IMR-90 (cell line): ENCODE measurements at regions not wholly inside any gene's neighbourhood (a gene's known extent, or its start where the extent isn't known, plus 50 kb on each side); places are given as distances from the start of the nearest gene placed in this dataset.

Experiments used
- ATAC-seq: fragments of 200-7000 bp; cut with Tn5 transposase; 2 replicates; pipeline ENCODE4 v1.9.1; 2020; ENCODE audit warnings: low read depth, mild to moderate bottlenecking, moderate library complexity
- BruUV-seq: library from RNA; stranded (reverse); fragments of 400-500 nt; replicated peaks from 2 replicates; lab custom pipeline; 2021; lab: Mats Ljungman, UMichigan
- CTCF ChIA-PET: fragments of 300-600 bp; formaldehyde crosslinking; extraction: SDS; loops from one replicate; lab custom pipeline; 2021; ENCODE audit warnings: antibody characterized with exemption; lab: Yijun Ruan, JAX
- POLR2A ChIA-PET: fragments of 300-600 bp; sonication (Branson Sonifier 250); formaldehyde crosslinking; loops from one replicate; lab custom pipeline; 2022; ENCODE audit warnings: antibody characterized with exemption; ENCODE audit not compliant: unreplicated experiment; lab: Charles Lee
- DNase-seq: peaks from one replicate; pipeline ENCODE4 v3.0.0; 2013
- H2AFZ ChIP-seq: replicated peaks from 2 replicates; pipeline ENCODE3; 2013; ENCODE audit warnings: low read length, mild to moderate bottlenecking; ENCODE audit not compliant: poor library complexity
- H2AK5ac ChIP-seq: 2 replicates; pipeline ENCODE4 v1.6.1; 2013; ENCODE audit warnings: low read depth, low read length, inconsistent platforms
- H2AK9ac ChIP-seq: replicated peaks from 2 replicates; pipeline ENCODE3; 2013; ENCODE audit warnings: mild to moderate bottlenecking, low read depth, low read length, moderate library complexity; ENCODE audit not compliant: poor library complexity
- H2BK120ac ChIP-seq: 2 replicates; pipeline ENCODE4 v1.6.1; 2013; ENCODE audit warnings: low read depth, low read length, inconsistent platforms
- H2BK15ac ChIP-seq: 3 replicates; pipeline ENCODE4 v1.6.1; 2013; ENCODE audit warnings: low read depth, low read length, inconsistent platforms
- H2BK20ac ChIP-seq: 2 replicates; pipeline ENCODE4 v1.6.1; 2013; ENCODE audit warnings: low read depth, mild to moderate bottlenecking, inconsistent platforms, low read length, moderate library complexity
- H2BK5ac ChIP-seq: 2 replicates; pipeline ENCODE4 v1.6.1; 2013; ENCODE audit warnings: mild to moderate bottlenecking, low read depth, low read length, inconsistent platforms; ENCODE audit not compliant: poor library complexity, severe bottlenecking
- H3K14ac ChIP-seq: replicated peaks from 2 replicates; pipeline ENCODE4 v1.6.1; 2013; ENCODE audit warnings: low read depth, low read length, inconsistent platforms
- H3K18ac ChIP-seq: 2 replicates; pipeline ENCODE4 v1.6.1; 2013; ENCODE audit warnings: low read depth, low read length, control low read depth
- H3K23ac ChIP-seq: 2 replicates; pipeline ENCODE4 v1.6.1; 2013; ENCODE audit warnings: low read depth, low read length, inconsistent platforms
- H3K27ac ChIP-seq: 2 replicates; pipeline ENCODE4 v1.5.1; 2013; ENCODE audit warnings: mild to moderate bottlenecking, control low read depth, low read length; ENCODE audit not compliant: insufficient read depth
- H3K27me3 ChIP-seq: 2 replicates; pipeline ENCODE4 v1.6.1; 2013; ENCODE audit warnings: low read length; ENCODE audit not compliant: control insufficient read depth, insufficient read depth
- H3K36me3 ChIP-seq: 2 replicates; pipeline ENCODE4 v1.6.1; 2013; ENCODE audit warnings: low read length, mixed read lengths; ENCODE audit not compliant: control insufficient read depth, insufficient read depth
- H3K4ac ChIP-seq: 2 replicates; pipeline ENCODE4 v1.6.1; 2013; ENCODE audit warnings: low read depth, low read length, inconsistent platforms
- H3K4me1 ChIP-seq: 2 replicates; pipeline ENCODE4 v1.6.1; 2013; ENCODE audit warnings: low read length, mixed read lengths; ENCODE audit not compliant: control insufficient read depth, insufficient read depth
- H3K4me2 ChIP-seq: 2 replicates; pipeline ENCODE4 v1.6.1; 2013; ENCODE audit warnings: low read depth, mild to moderate bottlenecking, control low read depth, low read length, moderate library complexity
- H3K4me3 ChIP-seq: 2 replicates; pipeline ENCODE4 v1.5.1; 2013; ENCODE audit warnings: low read depth, mild to moderate bottlenecking, control low read depth, low read length, moderate library complexity; ENCODE audit not compliant: insufficient read depth
- H3K56ac ChIP-seq: 2 replicates; pipeline ENCODE4 v1.6.1; 2013; ENCODE audit warnings: low read length, inconsistent platforms; ENCODE audit not compliant: insufficient read depth; ENCODE audit errors: extremely low read depth
- H3K79me1 ChIP-seq, 2 experiments: 2 replicates each; pipeline ENCODE4 v1.6.1; 2013; ENCODE audit warnings: low read length in 2 of 2, inconsistent platforms in 1 of 2, low read depth in 1 of 2
- H3K9ac ChIP-seq: 2 replicates; pipeline ENCODE4 v1.6.1; 2013; ENCODE audit warnings: low read depth, low read length, control low read depth
- H3K9me1 ChIP-seq: 2 replicates; pipeline ENCODE4 v1.6.1; 2013; ENCODE audit warnings: low read length, inconsistent platforms; ENCODE audit not compliant: insufficient read depth
- H3K9me3 ChIP-seq: 2 replicates; pipeline ENCODE4 v1.6.1; 2013; ENCODE audit warnings: low read length; ENCODE audit not compliant: control insufficient read depth, insufficient read depth
- H4K20me1 ChIP-seq: 2 replicates; pipeline ENCODE4 v1.6.1; 2013; ENCODE audit warnings: low read length, inconsistent platforms; ENCODE audit not compliant: insufficient read depth
- H4K5ac ChIP-seq: 2 replicates; pipeline ENCODE4 v1.6.1; 2013; ENCODE audit warnings: mild to moderate bottlenecking, low read depth, low read length, control low read depth
- H4K8ac ChIP-seq, 2 experiments: 2 replicates each; pipeline ENCODE4 v1.6.1; 2013; ENCODE audit warnings: low read depth in 2 of 2, low read length in 2 of 2, control low read depth in 1 of 2, inconsistent platforms in 1 of 2
- H4K91ac ChIP-seq: 2 replicates; pipeline ENCODE4 v1.6.1; 2013; ENCODE audit warnings: low read depth, low read length, inconsistent platforms; ENCODE audit not compliant: insufficient read depth
- BHLHE40 ChIP-seq: fragments of 150-350 bp; IDR thresholded peaks from 2 replicates; pipeline ENCODE4 v1.6.1; 2016; ENCODE audit warnings: mild to moderate bottlenecking, low read depth, low read length
- CEBPB ChIP-seq: IDR thresholded peaks from 2 replicates; pipeline ENCODE4 v1.6.1; 2012; ENCODE audit warnings: low read depth, low read length, improper control_type of control experiment
- CHD1 ChIP-seq: IDR thresholded peaks from 2 replicates; pipeline ENCODE4 v1.6.1; 2012; ENCODE audit warnings: low read depth, low read length, improper control_type of control experiment
- CTCF ChIP-seq: conservative IDR thresholded peaks from 2 replicates; pipeline ENCODE4 v1.5.1; 2012; ENCODE audit warnings: mild to moderate bottlenecking, low read depth, low read length, improper control_type of control experiment
- ELK1 ChIP-seq: fragments of 150-350 bp; IDR thresholded peaks from 2 replicates; pipeline ENCODE4 v1.6.1; 2016; ENCODE audit warnings: low read depth, mild to moderate bottlenecking, low read length, moderate library complexity, borderline replicate concordance
- FOS ChIP-seq: fragments of 150-350 bp; IDR thresholded peaks from 2 replicates; pipeline ENCODE4 v1.6.1; 2016; ENCODE audit warnings: low read depth, low read length
- MAFK ChIP-seq: IDR thresholded peaks from 2 replicates; pipeline ENCODE4 v1.6.1; 2012; ENCODE audit warnings: low read depth, low read length, improper control_type of control experiment
- MAZ ChIP-seq: IDR thresholded peaks from 2 replicates; pipeline ENCODE4 v1.6.1; 2012; ENCODE audit warnings: low read depth, mild to moderate bottlenecking, low read length, improper control_type of control experiment, moderate library complexity, borderline replicate concordance
- MXI1 ChIP-seq: IDR thresholded peaks from 2 replicates; pipeline ENCODE4 v1.6.1; 2012; ENCODE audit warnings: low read depth, mild to moderate bottlenecking, low read length, moderate library complexity, borderline replicate concordance
- NFE2L2 ChIP-seq: fragments of 150-350 bp; IDR thresholded peaks from 2 replicates; pipeline ENCODE4 v1.6.1; 2016; ENCODE audit warnings: low read depth, mild to moderate bottlenecking, low read length
- RAD21 ChIP-seq: IDR thresholded peaks from 2 replicates; pipeline ENCODE4 v1.6.1; 2012; ENCODE audit warnings: low read length, improper control_type of control experiment
- RCOR1 ChIP-seq: IDR thresholded peaks from 2 replicates; pipeline ENCODE4 v1.6.1; 2012; ENCODE audit warnings: mild to moderate bottlenecking, low read length, improper control_type of control experiment; ENCODE audit not compliant: insufficient replicate concordance
- RFX5 ChIP-seq: IDR thresholded peaks from 2 replicates; pipeline ENCODE4 v1.8.0; 2012; ENCODE audit warnings: low read depth, mild to moderate bottlenecking, low read length, moderate library complexity
- SMC3 ChIP-seq: fragments of 150-350 bp; IDR thresholded peaks from 2 replicates; pipeline ENCODE4 v1.6.1; 2016; ENCODE audit warnings: low read depth, mild to moderate bottlenecking, antibody characterized with exemption, low read length, moderate library complexity
- USF2 ChIP-seq: fragments of 150-350 bp; IDR thresholded peaks from 2 replicates; pipeline ENCODE4 v1.6.1; 2017; ENCODE audit warnings: mild to moderate bottlenecking, antibody characterized with exemption, low read length, low read depth
- WGBS, 2 experiments: methylation state at CpG; one replicate each; pipeline versions ENCODE4 v1.1.5 to v1.1.7; 2013; ENCODE audit warnings: missing lambda C conversion rate in 2 of 2; ENCODE audit not compliant: insufficient read length in 1 of 2; ENCODE audit errors: extremely low coverage in 2 of 2; 5-methylcytosine and 5-hydroxymethylcytosine counted together
- dilution Hi-C: fragments of 300-500 bp; cut with HindIII; formaldehyde crosslinking; loops from one replicate; pipeline ENCODE4 v1.14.3; 2018; ENCODE audit warnings: low sequenced_read_pairs; ENCODE audit not compliant: unreplicated experiment
- in situ Hi-C: fragments of 300-500 bp; cut with MboI; formaldehyde crosslinking; loops from 3 replicates; pipeline ENCODE4 v1.14.3; 2019; ENCODE audit warnings: low sequenced_read_pairs, inconsistent platforms, mixed read lengths
- intact Hi-C: fragments of 100-400 bp; cut with micrococcal nuclease; formaldehyde crosslinking; loops from 2 replicates; pipeline ENCODE4 v1.10.0; 2022

GRCh38 chr10:6969659-6970058 is 389.6 kb upstream of the PRKCQ start:
- Histone ChIP-seq H3K18ac (no peak overlapping the region), H3K27me3 (peaks cover 2% of the 10 kb centered on the region), H4K91ac (no peak overlapping the region), H3K9me3 (no peaks in the 10 kb centered on the region), H3K4me3 (no peak overlapping the region), H3K79me1 (no peaks in the 10 kb centered on the region), H3K4me2 (no peak overlapping the region), H2BK20ac (no peak overlapping the region), H2AK9ac (no peak overlapping the region), H2BK5ac (no peak overlapping the region), H3K9me1 (no peaks in the 10 kb centered on the region), H3K23ac (no peak overlapping the region), H3K27ac (no peak overlapping the region), H3K14ac (no peak overlapping the region), H2BK15ac (no peak overlapping the region), H4K5ac (no peak overlapping the region), H3K56ac (no peak overlapping the region), H3K9ac (no peak overlapping the region), H2AFZ (no peak overlapping the region), H4K20me1 (no peaks in the 10 kb centered on the region), H2BK120ac (no peak overlapping the region), H4K8ac (no peak overlapping the region), H3K4ac (no peak overlapping the region), H3K36me3 (no peaks in the 10 kb centered on the region), H2AK5ac (no peak overlapping the region), H3K4me1 (no peaks in the 10 kb centered on the region)
- ChIA-PET CTCF (interaction anchor here (1.3 kb wide), 1 partner anchor 12 kb away, joined by 4 read pairs; no protein-coding TSS in a partner anchor), POLR2A (interaction anchor here (0.6 kb wide), 1 partner anchor 15 kb away, joined by 3 read pairs; no protein-coding TSS in a partner anchor)
- no CpG with 5 or more reads among the region's 4 CpGs for WGBS, 2 experiments
- DNase-seq (no peak), ATAC-seq (no peak)
- in situ Hi-C loops (no loop called here), dilution Hi-C loops (no loop called here), intact Hi-C loops (no loop called here)
- TF ChIP-seq FOS: no peak
- TF ChIP-seq CHD1: no peak
- TF ChIP-seq MXI1: no peak
- TF ChIP-seq SMC3: no peak
- TF ChIP-seq NFE2L2: no peak
- TF ChIP-seq CTCF: no peak
- no peak for TF ChIP-seq USF2
- TF ChIP-seq MAZ: no peak
- no peak for TF ChIP-seq RFX5
- no peak for TF ChIP-seq ELK1
- no peak for TF ChIP-seq BHLHE40
- TF ChIP-seq MAFK: no peak
- no peak for TF ChIP-seq CEBPB
- no peak for TF ChIP-seq RCOR1
- TF ChIP-seq RAD21: no peak
- no TSS peak for BruUV-seq
